Retinal pigment epithelial cell (primary cell): ENCODE measurements at regions not wholly inside any gene's neighbourhood (a gene's known extent, or its start where the extent isn't known, plus 50 kb on each side); places are given as distances from the start of the nearest gene placed in this dataset.
"Not testable (repeated sequence)": the region's sequence is repeated elsewhere in the genome, so short reads cannot be mapped to it uniquely, and the experiment has no call there.

ENCODE experiments used
- DNase-seq: peaks from one replicate; pipeline ENCODE4 v3.0.0-alpha.2; 2010; ENCODE audit warnings: low read depth
- H3K4me3 ChIP-seq: 2 replicates; pipeline ENCODE4 v1.5.1; 2011; ENCODE audit warnings: mild to moderate bottlenecking, low read length, control low read depth, moderate library complexity
- TF ChIP-seq, protein P1 (sequence below): conservative IDR thresholded peaks from 2 replicates; pipeline ENCODE4 v1.5.1; 2011; ENCODE audit warnings: low read depth, low read length, control low read depth, inconsistent platforms

DNA sequence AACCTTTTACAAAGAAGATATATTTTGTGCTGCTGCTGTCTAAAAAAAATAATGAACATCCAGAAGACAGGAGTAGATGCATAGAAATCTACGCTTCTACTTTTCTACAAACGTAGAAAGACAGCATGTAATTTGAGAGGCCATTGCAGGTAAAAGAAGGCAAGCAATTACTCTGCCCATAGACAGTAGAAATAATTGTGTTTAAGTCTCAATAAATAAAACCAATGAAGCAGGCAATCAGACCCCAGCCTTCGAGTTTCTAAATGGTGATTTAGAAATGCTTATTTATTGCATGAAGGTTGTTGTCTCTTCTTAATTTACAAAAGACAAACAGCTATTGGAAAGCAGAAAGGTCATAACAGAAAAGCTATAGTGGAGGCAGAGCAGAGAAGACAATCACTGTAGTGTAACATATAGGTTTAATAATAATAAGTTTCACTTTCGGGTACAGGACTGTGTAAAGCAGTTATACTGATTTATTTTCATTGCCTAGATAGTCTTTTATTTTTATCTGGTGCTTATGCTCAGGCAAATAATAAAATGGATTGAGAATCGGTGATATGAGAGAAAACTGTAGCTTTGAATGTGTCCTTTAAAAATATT is 123.0 kb upstream of the TACR3 start:
- DNase-seq = no peak
- TF ChIP-seq, protein P1, sequence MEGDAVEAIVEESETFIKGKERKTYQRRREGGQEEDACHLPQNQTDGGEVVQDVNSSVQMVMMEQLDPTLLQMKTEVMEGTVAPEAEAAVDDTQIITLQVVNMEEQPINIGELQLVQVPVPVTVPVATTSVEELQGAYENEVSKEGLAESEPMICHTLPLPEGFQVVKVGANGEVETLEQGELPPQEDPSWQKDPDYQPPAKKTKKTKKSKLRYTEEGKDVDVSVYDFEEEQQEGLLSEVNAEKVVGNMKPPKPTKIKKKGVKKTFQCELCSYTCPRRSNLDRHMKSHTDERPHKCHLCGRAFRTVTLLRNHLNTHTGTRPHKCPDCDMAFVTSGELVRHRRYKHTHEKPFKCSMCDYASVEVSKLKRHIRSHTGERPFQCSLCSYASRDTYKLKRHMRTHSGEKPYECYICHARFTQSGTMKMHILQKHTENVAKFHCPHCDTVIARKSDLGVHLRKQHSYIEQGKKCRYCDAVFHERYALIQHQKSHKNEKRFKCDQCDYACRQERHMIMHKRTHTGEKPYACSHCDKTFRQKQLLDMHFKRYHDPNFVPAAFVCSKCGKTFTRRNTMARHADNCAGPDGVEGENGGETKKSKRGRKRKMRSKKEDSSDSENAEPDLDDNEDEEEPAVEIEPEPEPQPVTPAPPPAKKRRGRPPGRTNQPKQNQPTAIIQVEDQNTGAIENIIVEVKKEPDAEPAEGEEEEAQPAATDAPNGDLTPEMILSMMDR = no peak
- H3K4me3 ChIP-seq = no peak overlapping the region

DNA sequence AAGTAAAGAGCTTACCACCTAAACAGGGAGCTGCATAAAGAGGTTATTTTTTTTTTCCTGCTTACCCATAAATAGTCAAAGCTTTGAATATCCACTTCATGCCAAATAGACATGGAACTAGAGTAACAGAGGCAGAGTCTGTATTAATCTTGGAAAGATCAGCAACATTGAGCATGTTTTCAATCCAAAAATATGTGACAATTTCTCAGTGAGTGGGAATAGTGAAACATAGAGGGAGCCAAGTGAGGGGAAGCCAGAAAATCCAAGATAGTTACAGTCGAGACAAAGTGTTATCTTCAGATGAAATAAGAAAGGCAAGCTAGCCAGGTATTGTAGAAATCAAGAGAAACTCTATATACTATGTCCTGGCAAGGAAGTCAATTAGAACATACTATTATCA is 122.3 kb upstream of the TACR3 start:
- H3K4me3 ChIP-seq = no peak overlapping the region
- no peak for DNase-seq
- TF ChIP-seq, protein P1 = no peak

DNA sequence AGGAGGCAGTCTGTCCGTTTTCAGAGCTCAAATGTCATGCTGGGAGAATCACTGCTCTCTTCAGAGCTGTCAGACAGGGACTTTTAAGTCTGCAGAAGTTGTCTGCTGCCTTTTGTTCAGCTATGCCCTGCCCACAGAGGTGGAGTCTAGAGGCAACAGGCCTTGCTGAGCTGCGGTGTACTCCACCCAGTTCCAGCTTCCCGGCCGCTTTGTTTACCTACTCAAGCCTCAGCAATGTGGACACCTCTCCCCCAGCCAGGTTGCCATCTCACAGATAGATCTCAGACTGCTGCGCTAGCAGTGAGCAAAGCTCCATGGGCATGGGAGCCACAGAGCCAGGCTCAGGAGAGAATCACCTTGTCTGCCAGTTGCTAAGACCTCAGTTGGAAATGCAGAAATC is 90.5 kb upstream of the TACR3 start:
- H3K4me3 ChIP-seq, DNase-seq: not testable (repeated sequence)

DNA sequence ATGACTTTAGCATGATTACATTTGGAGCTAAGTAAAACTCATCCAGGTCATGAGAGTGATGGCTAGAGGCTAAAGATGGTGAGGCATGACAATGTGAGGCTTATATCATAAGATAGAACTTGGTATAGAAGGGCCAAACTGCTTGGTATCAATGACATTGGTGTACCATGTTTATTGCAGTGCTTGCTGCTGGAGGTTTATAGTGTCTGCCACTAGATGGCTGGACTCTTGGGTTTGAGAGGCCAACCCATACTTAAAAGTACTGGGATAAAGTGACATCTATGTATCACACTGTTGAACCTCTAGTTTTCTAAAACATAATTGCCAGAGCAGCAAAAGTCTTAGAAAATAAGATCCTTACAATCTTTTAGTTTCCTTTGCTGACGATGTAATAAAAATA is 83.0 kb upstream of the TACR3 start:
- TF ChIP-seq, protein P1 = no peak
- no peak overlapping the region for H3K4me3 ChIP-seq
- DNase-seq = no peak

DNA sequence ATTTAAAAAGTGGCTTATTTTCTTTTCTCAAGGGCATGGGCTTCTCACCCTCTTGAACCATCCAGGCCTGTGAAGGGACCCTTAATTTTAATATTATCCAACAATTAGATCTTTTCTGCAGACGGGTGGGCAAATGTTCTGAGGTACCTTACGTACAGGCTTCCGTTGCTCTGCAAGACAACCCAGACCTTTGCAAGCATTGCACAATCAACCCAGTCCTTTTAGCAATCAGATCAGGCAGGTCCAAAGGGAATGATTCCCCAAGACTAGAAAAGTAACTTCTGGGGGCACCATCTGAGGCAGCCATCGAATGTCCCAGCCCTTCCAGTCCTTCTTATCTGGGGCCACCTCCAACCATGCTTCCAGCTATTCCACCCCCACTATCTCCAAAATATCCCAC is 67.3 kb upstream of the TACR3 start:
- TF ChIP-seq, protein P1 = no peak
- no peak for DNase-seq
- no peak overlapping the region for H3K4me3 ChIP-seq

DNA sequence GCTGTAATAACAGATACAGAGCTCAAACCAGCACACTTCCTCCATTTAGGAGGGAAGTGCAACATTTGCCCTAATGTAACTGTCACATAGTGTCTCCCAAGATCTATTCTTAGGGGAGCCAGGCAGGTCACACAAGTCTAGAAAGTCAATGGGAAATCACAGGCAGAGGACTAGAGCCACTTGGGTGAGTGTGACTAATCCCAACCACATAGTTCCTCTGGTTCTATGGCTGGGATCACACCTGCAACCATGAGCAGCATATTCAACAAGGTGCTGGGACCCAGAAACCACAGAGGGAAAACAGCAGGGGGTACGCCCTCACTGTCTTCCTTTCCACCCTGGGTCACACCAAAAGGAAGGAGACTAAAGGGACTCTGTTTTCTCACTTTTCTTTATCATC is 66.8 kb upstream of the TACR3 start:
- no peak overlapping the region for H3K4me3 ChIP-seq
- TF ChIP-seq, protein P1 = no peak
- DNase-seq = no peak

DNA sequence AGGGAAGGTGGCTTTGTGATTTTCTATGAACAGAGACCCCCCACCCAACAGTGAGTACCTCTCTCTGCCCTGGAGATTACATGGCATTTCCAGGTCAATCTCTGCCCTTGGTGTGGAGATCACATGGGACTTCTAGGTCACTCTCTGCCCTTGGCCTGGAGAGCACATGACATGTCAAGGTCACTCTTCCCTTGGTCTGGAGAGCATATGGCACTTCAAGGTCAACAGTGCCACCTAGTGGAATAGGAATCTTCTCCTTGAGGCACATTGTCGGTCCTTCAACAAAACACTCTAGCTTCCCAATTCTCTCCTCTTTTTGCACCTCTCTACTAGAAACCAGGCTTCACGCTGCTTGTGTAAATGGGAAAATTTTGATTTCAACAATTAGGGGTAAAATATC is 66.2 kb upstream of the TACR3 start:
- DNase-seq = no peak
- H3K4me3 ChIP-seq = no peak overlapping the region
- TF ChIP-seq, protein P1 = peak; percentile 53

DNA sequence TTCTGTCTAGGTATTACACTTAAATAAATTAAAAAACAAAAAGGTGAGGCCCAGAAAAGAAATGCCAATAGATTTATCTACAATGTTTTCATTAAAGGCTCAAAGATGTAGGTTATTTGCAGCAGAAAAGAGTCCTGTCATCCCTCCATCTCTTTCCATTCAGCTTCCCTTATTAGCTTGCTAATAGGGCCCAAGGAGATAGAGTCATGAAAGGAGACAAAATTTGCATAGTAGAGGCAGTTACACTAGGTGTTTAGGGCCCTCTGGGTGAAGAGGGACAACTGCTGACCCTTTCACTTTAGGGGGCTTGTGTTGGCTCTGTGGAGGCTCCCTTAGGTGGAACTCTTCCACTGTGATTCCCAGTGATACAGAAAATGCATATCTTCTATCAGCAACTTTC is 58.4 kb upstream of the TACR3 start:
- no peak overlapping the region for H3K4me3 ChIP-seq
- no peak for DNase-seq
- TF ChIP-seq, protein P1 = no peak
